SK-N-MC (cell line): ENCODE measurements at regions not wholly inside any gene's neighbourhood (a gene's known extent, or its start where the extent isn't known, plus 50 kb on each side); places are given as distances from the start of the nearest gene placed in this dataset.

Experiments used
- DNase-seq: peaks from one replicate; pipeline ENCODE4 v3.0.0-alpha.2; 2011; ENCODE audit warnings: low read depth, low spot score
- H3K27ac ChIP-seq: fragments of 200-600 bp; sonication (generic); 2 replicates; pipeline ENCODE4 v1.5.1; 2016; ENCODE audit warnings: mixed run types
- H3K36me3 ChIP-seq: fragments of 200-600 bp; sonication (generic); 2 replicates; pipeline ENCODE4 v1.6.1; 2017; ENCODE audit warnings: antibody characterized with exemption, low read length, mixed read lengths; ENCODE audit not compliant: insufficient read depth
- H3K4me3 ChIP-seq: fragments of 200-600 bp; sonication (generic); 2 replicates; pipeline ENCODE4 v1.5.1; 2016
- H3K9ac ChIP-seq: fragments of 200-600 bp; sonication (generic); 2 replicates; pipeline ENCODE4 v1.8.0; 2017; ENCODE audit warnings: mixed run types, mixed read lengths; ENCODE audit not compliant: insufficient read length
- H3K9me3 ChIP-seq: fragments of 200-600 bp; sonication (generic); 2 replicates; pipeline ENCODE4 v1.6.1; 2017; ENCODE audit warnings: low read depth, mild to moderate bottlenecking, antibody characterized with exemption, low read length, moderate library complexity, mixed read lengths
- EZH2 ChIP-seq: fragments of 200-600 bp; sonication (generic); IDR thresholded peaks from one replicate; pipeline ENCODE4 v1.6.1; 2017; ENCODE audit warnings: antibody characterized with exemption
- FOXP2 ChIP-seq: optimal IDR thresholded peaks from 2 replicates; pipeline ENCODE3; 2011; ENCODE audit warnings: mild to moderate bottlenecking, moderate library complexity; ENCODE audit not compliant: insufficient read depth; ENCODE audit errors: extremely low read length, control extremely low read depth
- POLR2AphosphoS5 ChIP-seq: IDR thresholded peaks from 2 replicates; pipeline ENCODE4 v1.6.1; 2012; ENCODE audit warnings: mild to moderate bottlenecking, low read depth, low read length, borderline replicate concordance

GRCh38 chr1:147080671-147081394, 91.4 kb downstream of the PRKAB2 start:
- no peaks in the 10 kb centered on the region for H3K36me3 ChIP-seq
- DNase-seq = no peak
- H3K9me3 ChIP-seq = no peaks in the 10 kb centered on the region
- no peak overlapping the region for H3K27ac ChIP-seq
- no peak overlapping the region for H3K9ac ChIP-seq
- TF ChIP-seq EZH2 (peak; percentile 70), FOXP2 (no peak)
- H3K4me3 ChIP-seq = no peak overlapping the region

- Histone ChIP-seq H3K9ac (no peak overlapping the region), H3K27ac (no peak overlapping the region), H3K4me3 (no peak overlapping the region), H3K36me3 (no peaks in the 10 kb centered on the region), H3K9me3 (no peaks in the 10 kb centered on the region)
- DNase-seq = no peak
- TF ChIP-seq EZH2 (no peak), FOXP2 (no peak), POLR2AphosphoS5 (no peak)
Measured at GRCh38 chr1:147080006-147080661, 92.1 kb downstream of the PRKAB2 start.

GRCh38 chr1:147079400-147080005, 92.8 kb downstream of the PRKAB2 start:
- no peaks in the 10 kb centered on the region for H3K36me3 ChIP-seq
- TF ChIP-seq FOXP2 = no peak
- no peak for TF ChIP-seq POLR2AphosphoS5
- no peak for TF ChIP-seq EZH2
- no peaks in the 10 kb centered on the region for H3K9me3 ChIP-seq
- no peak overlapping the region for H3K9ac ChIP-seq
- H3K4me3 ChIP-seq = no peak overlapping the region
- DNase-seq = no peak
- no peak overlapping the region for H3K27ac ChIP-seq

- Histone ChIP-seq H3K9me3 (no peaks in the 10 kb centered on the region), H3K4me3 (no peak overlapping the region), H3K36me3 (no peaks in the 10 kb centered on the region), H3K27ac (no peak overlapping the region), H3K9ac (no peak overlapping the region)
- DNase-seq = no peak
- TF ChIP-seq EZH2 (no peak), POLR2AphosphoS5 (no peak), FOXP2 (no peak)
Measured at GRCh38 chr1:147078606-147079399, 93.5 kb downstream of the PRKAB2 start.

GRCh38 chr1:147077936-147078605, 94.2 kb downstream of the PRKAB2 start:
- TF ChIP-seq POLR2AphosphoS5 = no peak
- no peak for TF ChIP-seq EZH2
- no peak for TF ChIP-seq FOXP2
- no peaks in the 10 kb centered on the region for H3K36me3 ChIP-seq
- H3K27ac ChIP-seq = no peak overlapping the region
- no peak overlapping the region for H3K9ac ChIP-seq
- no peak for DNase-seq
- H3K4me3 ChIP-seq = no peak overlapping the region
- H3K9me3 ChIP-seq = no peaks in the 10 kb centered on the region

- Histone ChIP-seq H3K4me3 (no peak overlapping the region), H3K9me3 (no peaks in the 10 kb centered on the region), H3K9ac (no peak overlapping the region), H3K36me3 (no peaks in the 10 kb centered on the region), H3K27ac (no peak overlapping the region)
- DNase-seq = no peak
- TF ChIP-seq EZH2 = no peak
- TF ChIP-seq FOXP2 = no peak
- TF ChIP-seq POLR2AphosphoS5 = no peak
Measured at GRCh38 chr1:147077523-147077922, 94.7 kb downstream of the PRKAB2 start.

GRCh38 chr1:147077081-147077480, 95.2 kb downstream of the PRKAB2 start:
- Histone ChIP-seq H3K4me3 (no peak overlapping the region), H3K9me3 (no peaks in the 10 kb centered on the region), H3K36me3 (no peaks in the 10 kb centered on the region), H3K9ac (no peak overlapping the region), H3K27ac (no peak overlapping the region)
- no peak for DNase-seq
- TF ChIP-seq FOXP2 (no peak), EZH2 (no peak), POLR2AphosphoS5 (no peak)
